GM18867 (cell line): ENCODE measurements at regions not wholly inside any gene's neighbourhood (a gene's known extent, or its start where the extent isn't known, plus 50 kb on each side); places are given as distances from the start of the nearest gene placed in this dataset.

Source experiments
- ATAC-seq: cut with Tn5 transposase; IDR thresholded peaks from one replicate; pipeline ENCODE4 v1.9.1; 2021; ENCODE audit warnings: mild to moderate bottlenecking, moderate library complexity; ENCODE audit not compliant: unreplicated experiment

GRCh38 chr13:79681069-79681468 lies 200.1 kb downstream of the NDFIP2 start:
- ATAC-seq: no peak

- ATAC-seq: no peak
Measured at GRCh38 chr13:79680485-79680884, 199.5 kb downstream of the NDFIP2 start.

- peak; percentile 77 for ATAC-seq
Measured at GRCh38 chr13:79679334-79679733, 198.4 kb downstream of the NDFIP2 start.

GRCh38 chr13:79678100-79678499 lies 197.1 kb downstream of the NDFIP2 start:
- no peak for ATAC-seq

- ATAC-seq: no peak
Measured at GRCh38 chr13:79675931-79676660, 195.1 kb downstream of the NDFIP2 start.

- ATAC-seq: no peak
Measured at GRCh38 chr13:79674765-79675515, 194.0 kb downstream of the NDFIP2 start.

- no peak for ATAC-seq
Measured at GRCh38 chr13:79673993-79674377, 193.0 kb downstream of the NDFIP2 start.

- ATAC-seq: no peak
Measured at GRCh38 chr13:79673310-79673992, 192.5 kb downstream of the NDFIP2 start.

- ATAC-seq: no peak
Measured at GRCh38 chr13:79671420-79671819, 190.5 kb downstream of the NDFIP2 start.

GRCh38 chr13:79668201-79668752 lies 187.3 kb downstream of the NDFIP2 start:
- ATAC-seq: no peak

GRCh38 chr13:79667771-79668170 lies 186.8 kb downstream of the NDFIP2 start:
- ATAC-seq: no peak

- no peak for ATAC-seq
Measured at GRCh38 chr13:79663977-79664636, 183.2 kb downstream of the NDFIP2 start.

GRCh38 chr13:79663435-79663834 lies 182.5 kb downstream of the NDFIP2 start:
- no peak for ATAC-seq

- no peak for ATAC-seq
Measured at GRCh38 chr13:79662882-79663281, 181.9 kb downstream of the NDFIP2 start.

- peak; percentile 86 for ATAC-seq
Measured at GRCh38 chr13:79660361-79660760, 179.4 kb downstream of the NDFIP2 start.

GRCh38 chr13:79659121-79659521 lies 178.2 kb downstream of the NDFIP2 start:
- peak; percentile 41 for ATAC-seq

- no peak for ATAC-seq
Measured at GRCh38 chr13:79658333-79658975, 177.5 kb downstream of the NDFIP2 start.

GRCh38 chr13:79655509-79655908 lies 174.6 kb downstream of the NDFIP2 start:
- ATAC-seq: no peak

- no peak for ATAC-seq
Measured at GRCh38 chr13:79654520-79654919, 173.6 kb downstream of the NDFIP2 start.

- no peak for ATAC-seq
Measured at GRCh38 chr13:79650688-79651087, 169.7 kb downstream of the NDFIP2 start.
